GM21737 (cell line): ENCODE measurements at regions not wholly inside any gene's neighbourhood (a gene's known extent, or its start where the extent isn't known, plus 50 kb on each side); places are given as distances from the start of the nearest gene placed in this dataset.
A peak's percentile ranks its signal among the peaks of the same experiment; 100 is the strongest.

Experiments used
- ATAC-seq: cut with Tn5 transposase; IDR thresholded peaks from one replicate; pipeline ENCODE4 v1.9.1; 2021; ENCODE audit warnings: mild to moderate bottlenecking, moderate library complexity; ENCODE audit not compliant: unreplicated experiment

GRCh38 chr3:41088882-41089281, 110.4 kb upstream of the CTNNB1 start:
- no peak for ATAC-seq

- no peak for ATAC-seq
These were observed 109.7 kb upstream of the CTNNB1 start for GRCh38 chr3:41089566-41089965.

GRCh38 chr3:41092844-41093243, 106.5 kb upstream of the CTNNB1 start:
- no peak for ATAC-seq

GRCh38 chr3:41093476-41093875, 105.8 kb upstream of the CTNNB1 start:
- ATAC-seq = no peak

- no peak for ATAC-seq
These were observed 105.0 kb upstream of the CTNNB1 start for GRCh38 chr3:41094351-41094750.

GRCh38 chr3:41095702-41096101, 103.6 kb upstream of the CTNNB1 start:
- ATAC-seq = no peak

- no peak for ATAC-seq
These were observed 101.3 kb upstream of the CTNNB1 start for GRCh38 chr3:41097896-41098496.

- no peak for ATAC-seq
These were observed 98.1 kb upstream of the CTNNB1 start for GRCh38 chr3:41101231-41101630.

GRCh38 chr3:41102053-41102556, 97.2 kb upstream of the CTNNB1 start:
- no peak for ATAC-seq

- ATAC-seq = no peak
These were observed 96.6 kb upstream of the CTNNB1 start for GRCh38 chr3:41102750-41103149.

GRCh38 chr3:41103200-41103599, 96.1 kb upstream of the CTNNB1 start:
- ATAC-seq = no peak

GRCh38 chr3:41104147-41104546, 95.2 kb upstream of the CTNNB1 start:
- ATAC-seq = no peak

- no peak for ATAC-seq
These were observed 92.6 kb upstream of the CTNNB1 start for GRCh38 chr3:41106691-41107090.

- no peak for ATAC-seq
These were observed 88.3 kb upstream of the CTNNB1 start for GRCh38 chr3:41111011-41111410.

- no peak for ATAC-seq
These were observed 86.8 kb upstream of the CTNNB1 start for GRCh38 chr3:41112466-41112865.

- ATAC-seq = no peak
These were observed 84.2 kb upstream of the CTNNB1 start for GRCh38 chr3:41115069-41115468.

- ATAC-seq = no peak
These were observed 82.5 kb upstream of the CTNNB1 start for GRCh38 chr3:41116851-41117250.

- peak; percentile 92 for ATAC-seq
These were observed 81.9 kb upstream of the CTNNB1 start for GRCh38 chr3:41117398-41117870.

- ATAC-seq = no peak
These were observed 80.6 kb upstream of the CTNNB1 start for GRCh38 chr3:41118461-41119390.

- ATAC-seq = no peak
These were observed 78.8 kb upstream of the CTNNB1 start for GRCh38 chr3:41120460-41120859.

- ATAC-seq = no peak
These were observed 74.0 kb upstream of the CTNNB1 start for GRCh38 chr3:41125258-41125657.

- ATAC-seq = no peak
These were observed 72.8 kb upstream of the CTNNB1 start for GRCh38 chr3:41126472-41126871.
